Caki2 (cell line): ENCODE measurements at regions not wholly inside any gene's neighbourhood (a gene's known extent, or its start where the extent isn't known, plus 50 kb on each side); places are given as distances from the start of the nearest gene placed in this dataset.
A peak's percentile ranks its signal among the peaks of the same experiment; 100 is the strongest.
"Not testable (repeated sequence)": the region's sequence is repeated elsewhere in the genome, so short reads cannot be mapped to it uniquely, and the experiment has no call there.

ENCODE experiments used
- DNase-seq: peaks from one replicate; pipeline ENCODE4 v3.0.0-alpha.2; 2015; ENCODE audit warnings: low read depth
- in situ Hi-C: cut with HindIII; loops from 2 replicates; pipeline ENCODE4 v1.10.0; 2016; ENCODE audit warnings: low sequenced_read_pairs, low pct_unique_long_range_greater_than_20kb, mixed read lengths

DNA sequence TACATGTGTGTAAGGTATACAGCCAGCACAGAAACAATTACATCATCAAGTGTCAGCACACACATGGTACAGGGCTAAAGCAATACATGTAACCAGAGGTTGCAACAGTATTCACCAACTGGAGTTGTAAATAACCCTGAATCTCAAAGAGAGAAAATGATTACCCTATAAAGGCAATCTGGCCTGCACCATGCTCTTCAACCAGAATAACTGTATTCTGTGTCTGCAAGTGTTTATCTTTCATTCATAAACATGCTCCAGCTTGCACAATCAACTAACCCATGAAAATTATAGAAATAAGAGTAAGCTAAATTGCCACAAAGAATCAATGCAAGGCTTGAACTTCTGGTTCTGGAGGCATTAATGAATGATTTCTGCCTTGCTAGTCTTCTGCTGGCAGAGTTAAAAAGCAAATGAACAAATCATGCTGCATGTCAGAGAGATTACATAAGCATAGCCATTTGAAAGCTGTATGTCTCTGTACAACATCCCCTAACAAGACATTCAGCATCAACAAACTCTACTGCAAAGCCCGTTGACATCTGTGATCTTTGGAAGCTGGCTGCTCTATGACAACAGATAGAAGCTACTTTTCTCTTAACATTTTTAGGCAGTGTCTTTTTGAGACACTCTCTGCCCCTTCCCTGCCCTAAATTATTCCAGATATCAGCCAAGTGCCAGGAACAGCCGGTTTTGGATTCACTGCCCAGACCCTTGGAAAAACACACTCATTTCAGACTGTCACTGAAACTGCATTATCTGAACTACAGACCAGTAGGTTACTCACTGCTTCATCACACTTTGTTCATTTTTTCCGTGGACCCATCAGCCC lies 871.0 kb downstream of the OTOL1 start:
- in situ Hi-C loops: no loop called here
- DNase-seq: no peak

- in situ Hi-C loops: no loop called here
- no peak for DNase-seq
Measured at GRCh38 chr3:162368417-162368816, 871.8 kb downstream of the OTOL1 start.

GRCh38 chr3:162369306-162369705 lies 872.7 kb downstream of the OTOL1 start:
- in situ Hi-C loops: no loop called here
- no peak for DNase-seq

DNA sequence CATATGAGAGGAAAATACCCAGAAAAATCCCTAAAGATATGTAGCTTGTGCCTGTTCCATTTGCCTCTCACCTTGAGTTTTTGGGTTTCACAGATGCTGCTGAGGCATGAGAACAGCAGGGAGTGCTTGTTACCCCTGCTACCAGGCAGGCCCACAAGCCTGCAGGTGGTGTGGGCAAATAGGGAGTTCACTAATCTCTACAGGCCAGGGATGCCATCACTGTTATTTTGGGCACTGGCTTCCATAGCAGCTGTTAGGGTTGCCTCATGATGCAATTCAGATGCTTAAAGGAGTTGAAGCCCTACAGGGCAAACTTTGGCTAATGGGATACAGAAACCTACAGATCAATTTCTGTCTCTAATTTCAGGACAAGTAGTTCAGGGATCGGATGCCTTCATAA lies 873.5 kb downstream of the OTOL1 start:
- no peak for DNase-seq
- in situ Hi-C loops: no loop called here

DNA sequence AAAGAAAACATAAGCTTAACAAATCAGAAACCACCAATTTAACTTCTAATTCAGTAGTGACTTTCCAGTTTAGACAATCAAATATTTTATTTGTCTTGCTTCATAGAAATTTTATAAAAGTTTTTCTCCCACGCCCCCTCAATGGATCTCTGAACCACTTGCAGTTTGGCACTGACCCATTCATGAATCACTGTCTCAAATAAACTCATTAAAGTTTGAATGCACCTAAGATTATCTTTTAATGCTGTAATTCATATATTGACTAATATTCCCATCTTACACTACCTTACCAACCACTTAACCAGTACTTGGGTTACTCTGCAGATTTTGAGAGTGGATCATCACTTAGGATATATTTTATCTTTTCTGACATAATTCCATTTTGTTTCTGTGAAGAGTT lies 880.2 kb downstream of the OTOL1 start:
- no peak for DNase-seq
- in situ Hi-C loops: no loop called here

GRCh38 chr3:162377608-162378007 lies 881.0 kb downstream of the OTOL1 start:
- in situ Hi-C loops: no loop called here

GRCh38 chr3:162385387-162385786 lies 888.8 kb downstream of the OTOL1 start:
- DNase-seq: no peak
- in situ Hi-C loops: no loop called here

More at GRCh38 chr3:162377608-162378007, 881.0 kb downstream of the OTOL1 start:
- DNase-seq: no peak

GRCh38 chr3:162390891-162391290 lies 894.3 kb downstream of the OTOL1 start:
- in situ Hi-C loops: no loop called here
- DNase-seq: peak; percentile 56

- in situ Hi-C loops: no loop called here
- no peak for DNase-seq
Measured at GRCh38 chr3:162391301-162391700, 894.7 kb downstream of the OTOL1 start.

DNA sequence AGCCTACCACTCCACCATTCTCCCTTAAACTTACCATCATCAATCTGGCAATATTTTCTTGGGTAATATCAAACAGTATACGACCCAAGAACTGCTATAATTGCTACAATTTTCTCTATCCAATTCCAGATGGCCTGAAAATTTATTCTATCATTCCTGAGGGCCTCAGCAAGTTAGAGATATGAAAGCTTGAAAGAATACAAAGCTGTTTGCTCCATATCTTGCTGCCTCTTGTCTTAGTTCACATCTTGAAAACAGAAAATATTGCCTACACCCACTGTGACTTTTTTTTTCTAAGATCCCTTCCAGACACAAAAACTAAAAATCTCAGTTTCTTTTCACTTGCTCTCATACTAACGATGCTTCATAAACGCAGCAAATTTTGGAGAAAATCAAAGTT lies 898.9 kb downstream of the OTOL1 start:
- no peak for DNase-seq
- in situ Hi-C loops: no loop called here

DNA sequence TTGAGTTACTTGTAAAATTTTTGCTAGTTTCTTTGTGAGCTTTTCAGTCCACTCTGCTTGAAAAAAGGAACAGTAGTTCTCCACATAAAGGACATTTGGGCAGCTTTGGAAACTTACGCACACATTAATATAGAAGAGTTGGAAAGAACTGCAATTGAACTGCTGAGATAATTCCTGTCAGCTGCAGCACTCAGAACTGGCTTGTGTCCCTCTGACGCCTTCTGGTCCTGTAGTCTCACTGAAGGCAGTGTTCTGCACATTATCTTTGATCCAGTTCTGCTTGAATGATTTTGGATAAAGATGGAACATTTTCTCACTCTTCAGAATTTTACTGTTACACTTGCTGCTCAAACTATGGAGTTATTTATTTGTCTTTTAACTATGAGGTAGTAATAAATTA lies 901.9 kb downstream of the OTOL1 start:
- no peak for DNase-seq
- in situ Hi-C loops: no loop called here

GRCh38 chr3:162400697-162401096 lies 904.1 kb downstream of the OTOL1 start:
- in situ Hi-C loops: no loop called here
- no peak for DNase-seq

DNA sequence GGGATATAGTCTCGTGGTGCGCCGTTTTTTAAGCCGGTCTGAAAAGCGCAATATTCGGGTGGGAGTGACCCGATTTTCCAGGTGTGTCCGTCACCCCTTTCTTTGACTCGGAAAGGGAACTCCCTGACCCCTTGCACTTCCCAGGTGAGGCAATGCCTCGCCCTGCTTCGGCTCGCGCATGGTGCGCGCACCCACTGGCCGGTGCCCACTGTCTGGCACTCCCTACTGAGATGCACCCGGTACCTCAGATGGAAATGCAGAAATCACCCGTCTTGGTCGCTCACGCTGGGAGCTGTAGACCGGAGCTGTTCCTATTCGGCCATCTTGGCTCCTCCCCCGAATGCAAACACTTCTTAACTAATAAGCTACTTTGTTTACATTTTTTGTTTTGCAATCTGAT lies 914.9 kb downstream of the OTOL1 start:
- in situ Hi-C loops, DNase-seq: not testable (repeated sequence)

GRCh38 chr3:162421721-162422120 lies 925.1 kb downstream of the OTOL1 start:
- in situ Hi-C loops: no loop called here
- no peak for DNase-seq

- no peak for DNase-seq
Measured at GRCh38 chr3:162428192-162428591, 931.6 kb downstream of the OTOL1 start.

DNA sequence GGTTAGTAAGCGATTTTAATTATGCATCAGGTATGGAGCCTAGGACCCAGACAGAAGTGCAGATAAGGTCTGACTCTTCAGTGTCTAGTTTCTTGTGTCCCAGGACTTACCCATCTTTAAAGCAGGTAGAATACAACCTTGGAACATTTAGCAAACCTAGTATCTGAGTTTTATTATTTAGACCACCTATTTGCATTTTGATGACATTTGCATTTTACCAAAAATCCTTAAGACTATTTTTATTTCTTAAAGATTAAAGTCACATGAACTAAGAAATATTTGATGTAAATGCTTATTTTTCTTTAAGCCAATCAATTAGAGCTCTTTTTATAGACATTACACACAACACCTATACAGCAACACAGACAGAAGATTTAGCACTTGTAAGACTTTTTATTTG lies 939.1 kb downstream of the OTOL1 start:
- no peak for DNase-seq
- in situ Hi-C loops: no loop called here

More at GRCh38 chr3:162428192-162428591, 931.6 kb downstream of the OTOL1 start:
- in situ Hi-C loops: no loop called here

GRCh38 chr3:162436826-162437225 lies 940.2 kb downstream of the OTOL1 start:
- no peak for DNase-seq
- in situ Hi-C loops: no loop called here

GRCh38 chr3:162437480-162437879 lies 940.9 kb downstream of the OTOL1 start:
- in situ Hi-C loops: no loop called here
- DNase-seq: no peak

DNA sequence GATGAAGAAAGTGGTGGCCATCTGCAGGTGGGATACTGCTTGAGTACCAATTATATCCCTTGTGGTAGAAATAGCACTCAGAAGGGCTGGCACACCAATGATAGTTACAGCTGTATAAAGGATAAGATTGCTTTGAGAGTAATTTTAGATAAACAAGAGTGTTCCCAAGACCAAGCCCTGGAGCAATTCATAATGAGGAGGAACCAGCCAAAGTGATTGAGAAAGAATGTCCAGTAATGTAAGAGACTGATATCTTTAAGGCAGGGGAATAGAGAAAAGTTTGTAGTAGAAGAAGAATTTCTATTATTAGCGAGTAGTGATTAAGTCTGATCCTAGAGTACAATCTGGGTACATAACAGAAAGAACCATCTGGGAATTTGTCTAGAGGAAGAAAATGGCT lies 945.1 kb downstream of the OTOL1 start:
- in situ Hi-C loops: no loop called here
- no peak for DNase-seq

GRCh38 chr3:162443376-162443775 lies 946.8 kb downstream of the OTOL1 start:
- in situ Hi-C loops: no loop called here
- no peak for DNase-seq
